Right atrium auricular region (tissue), 2 donors: ENCODE measurements at regions not wholly inside any gene's neighbourhood (a gene's known extent, or its start where the extent isn't known, plus 50 kb on each side); places are given as distances from the start of the nearest gene placed in this dataset.

Experiments used
- DNase-seq: peaks from one replicate; pipeline ENCODE4 v3.0.0-alpha.2; 2019; ENCODE audit warnings: low spot score
- H3K27ac ChIP-seq, 2 donors: fragments of 200-600 bp; sonication (generic); 1 replicate in 1 of 2; 2 replicates in 1 of 2; pipeline ENCODE4 v1.5.1; 2016 to 2019
- H3K27me3 ChIP-seq, 2 donors: fragments of 200-600 bp; sonication (generic); one replicate each; pipeline versions ENCODE4 v1.5.1 to v1.6.0; 2017 to 2019
- H3K36me3 ChIP-seq: fragments of 200-600 bp; sonication (generic); one replicate; pipeline ENCODE4 v1.5.1; 2016
- H3K4me1 ChIP-seq, 2 donors: fragments of 200-600 bp; sonication (generic); one replicate each; pipeline versions ENCODE4 v1.5.1 to v1.6.0; 2017 to 2019
- H3K4me3 ChIP-seq, 2 donors: fragments of 200-600 bp; sonication (generic); 1 replicate in 1 of 2; 2 replicates in 1 of 2; pipeline ENCODE4 v1.5.1; 2017 to 2019; ENCODE audit warnings: mild to moderate bottlenecking in 1 of 2, moderate library complexity in 1 of 2
- H3K9me3 ChIP-seq, 2 donors: fragments of 200-600 bp; sonication (generic); one replicate each; pipeline ENCODE4 v1.5.1; 2019
- CTCF ChIP-seq, 2 donors: fragments of 200-600 bp; sonication (generic); IDR thresholded peaks; one replicate each; pipeline ENCODE4 v1.5.1; 2019; ENCODE audit warnings: antibody characterized with exemption in 2 of 2

- Histone ChIP-seq H3K4me3 (no peak overlapping the region), H3K9me3 (peaks cover 0 to 16% of the 10 kb centered on the region in 2 donors), H3K27me3 (no peaks in the 10 kb centered on the region), H3K27ac (no peak overlapping the region), H3K4me1 (peaks cover 0 to 8% of the 10 kb centered on the region in 2 donors), H3K36me3 (no peaks in the 10 kb centered on the region)
- no peak for TF ChIP-seq CTCF (IDR thresholded peaks at IDR 0.05)
- no peak for DNase-seq
These were observed 245.7 kb downstream of the MREG start for GRCh38 chr2:215767625-215768024.

GRCh38 chr2:215765729-215766360 lies 247.5 kb downstream of the MREG start:
- no peaks in the 10 kb centered on the region for H3K36me3 ChIP-seq
- H3K27ac ChIP-seq = no peak overlapping the region
- no peak for DNase-seq
- H3K4me3 ChIP-seq = no peak overlapping the region
- H3K9me3 ChIP-seq = peaks cover 0 to 16% of the 10 kb centered on the region in 2 donors
- H3K27me3 ChIP-seq = no peaks in the 10 kb centered on the region
- no peak for TF ChIP-seq CTCF (IDR thresholded peaks at IDR 0.05)
- H3K4me1 ChIP-seq = no peaks in the 10 kb centered on the region

- Histone ChIP-seq H3K27me3 (no peaks in the 10 kb centered on the region), H3K4me3 (no peak overlapping the region), H3K27ac (no peak overlapping the region), H3K36me3 (no peaks in the 10 kb centered on the region), H3K9me3 (peaks cover 0 to 16% of the 10 kb centered on the region in 2 donors), H3K4me1 (peaks cover 0 to 7% of the 10 kb centered on the region in 2 donors)
- no peak for TF ChIP-seq CTCF (IDR thresholded peaks at IDR 0.05)
- DNase-seq = no peak
These were observed 248.8 kb downstream of the MREG start for GRCh38 chr2:215764441-215765048.

GRCh38 chr2:215760557-215760956 lies 252.8 kb downstream of the MREG start:
- Histone ChIP-seq H3K27ac (no peak overlapping the region), H3K27me3 (no peaks in the 10 kb centered on the region), H3K36me3 (no peaks in the 10 kb centered on the region), H3K4me1 (peaks cover 0 to 7% of the 10 kb centered on the region in 2 donors), H3K4me3 (no peak overlapping the region), H3K9me3 (no peaks in the 10 kb centered on the region)
- TF ChIP-seq CTCF (IDR thresholded peaks at IDR 0.05) = no peak
- no peak for DNase-seq

- Histone ChIP-seq H3K4me1 (peaks cover 0 to 7% of the 10 kb centered on the region in 2 donors), H3K4me3 (no peak overlapping the region), H3K9me3 (no peaks in the 10 kb centered on the region), H3K27ac (no peak overlapping the region), H3K27me3 (no peaks in the 10 kb centered on the region), H3K36me3 (no peaks in the 10 kb centered on the region)
- no peak for DNase-seq
- TF ChIP-seq CTCF (IDR thresholded peaks at IDR 0.05) = no peak
These were observed 253.3 kb downstream of the MREG start for GRCh38 chr2:215760091-215760490.
